Parathyroid adenoma (tissue), 2 donors: ENCODE measurements at regions not wholly inside any gene's neighbourhood (a gene's known extent, or its start where the extent isn't known, plus 50 kb on each side); places are given as distances from the start of the nearest gene placed in this dataset.

ENCODE experiments used
- H2AFZ ChIP-seq: fragments of 300-600 bp; sonication (generic); one replicate; pipeline ENCODE4 v1.7.0; 2017; ENCODE audit warnings: antibody characterized with exemption, mild to moderate bottlenecking
- H3K27ac ChIP-seq: fragments of 300-600 bp; sonication (generic); one replicate; pipeline ENCODE4 v1.7.0; 2017
- H3K27me3 ChIP-seq: fragments of 300-600 bp; sonication (generic); one replicate; pipeline ENCODE4 v1.7.0; 2017; ENCODE audit warnings: low read length; ENCODE audit not compliant: control insufficient read depth, insufficient read depth
- H3K36me3 ChIP-seq: fragments of 300-600 bp; sonication (generic); one replicate; pipeline ENCODE4 v1.7.0; 2017; ENCODE audit warnings: low read length; ENCODE audit not compliant: control insufficient read depth, insufficient read depth
- H3K4me1 ChIP-seq: fragments of 300-600 bp; sonication (generic); one replicate; pipeline ENCODE4 v1.7.0; 2017; ENCODE audit warnings: control low read depth
- H3K4me2 ChIP-seq: fragments of 300-600 bp; sonication (generic); one replicate; pipeline ENCODE4 v1.7.0; 2017; ENCODE audit warnings: low read length
- H3K4me3 ChIP-seq: fragments of 300-600 bp; sonication (generic); one replicate; pipeline ENCODE4 v1.7.0; 2017; ENCODE audit warnings: low read depth, low read length
- H3K79me2 ChIP-seq: fragments of 300-600 bp; sonication (generic); one replicate; pipeline ENCODE4 v1.7.0; 2017; ENCODE audit warnings: control low read depth
- H3K9ac ChIP-seq: fragments of 300-600 bp; sonication (generic); one replicate; pipeline ENCODE4 v1.7.0; 2017; ENCODE audit warnings: mild to moderate bottlenecking
- H3K9me3 ChIP-seq: fragments of 300-600 bp; sonication (generic); one replicate; pipeline ENCODE4 v1.7.0; 2017; ENCODE audit warnings: low read length; ENCODE audit not compliant: control insufficient read depth
- CTCF ChIP-seq: fragments of 300-600 bp; sonication (generic); IDR thresholded peaks from one replicate; pipeline ENCODE4 v1.7.0; 2017; ENCODE audit warnings: antibody characterized with exemption, mild to moderate bottlenecking
- donor health status: primary hyperparathyroidism.

DNA sequence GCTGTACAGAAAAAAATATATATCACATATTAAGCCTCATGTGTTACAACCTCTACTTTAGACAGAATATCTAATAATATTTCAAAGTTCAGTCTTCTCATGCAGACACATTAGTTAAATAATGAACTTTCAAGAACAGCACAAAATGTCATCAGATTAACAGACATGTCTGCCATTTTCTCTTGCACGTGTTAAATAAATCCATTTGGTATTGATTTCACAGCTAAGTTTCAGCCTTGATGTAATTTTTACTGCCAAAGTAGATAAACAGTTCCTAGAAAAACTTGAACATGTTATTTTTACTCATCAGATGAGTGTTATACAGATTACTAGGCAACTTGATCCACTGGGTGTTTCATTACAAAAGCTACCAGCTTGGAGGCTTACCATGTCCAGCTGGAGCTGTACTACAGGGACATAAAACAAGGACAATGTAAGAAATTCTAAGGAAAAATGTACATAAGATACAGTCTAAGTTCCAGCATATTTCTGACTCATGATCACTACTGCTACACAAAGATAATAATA is 290.7 kb upstream of the DDX18 start:
- H2AFZ ChIP-seq, result no peak overlapping the region
- H3K4me3 ChIP-seq, result no peak overlapping the region
- no peak for TF ChIP-seq CTCF
- no peak overlapping the region for H3K4me2 ChIP-seq
- H3K9me3 ChIP-seq, result no peaks in the 10 kb centered on the region
- H3K27me3 ChIP-seq, result no peaks in the 10 kb centered on the region
- no peak overlapping the region for H3K9ac ChIP-seq
- H3K79me2 ChIP-seq, result no peaks in the 10 kb centered on the region
- no peaks in the 10 kb centered on the region for H3K36me3 ChIP-seq
- no peak overlapping the region for H3K27ac ChIP-seq
- no peaks in the 10 kb centered on the region for H3K4me1 ChIP-seq

DNA sequence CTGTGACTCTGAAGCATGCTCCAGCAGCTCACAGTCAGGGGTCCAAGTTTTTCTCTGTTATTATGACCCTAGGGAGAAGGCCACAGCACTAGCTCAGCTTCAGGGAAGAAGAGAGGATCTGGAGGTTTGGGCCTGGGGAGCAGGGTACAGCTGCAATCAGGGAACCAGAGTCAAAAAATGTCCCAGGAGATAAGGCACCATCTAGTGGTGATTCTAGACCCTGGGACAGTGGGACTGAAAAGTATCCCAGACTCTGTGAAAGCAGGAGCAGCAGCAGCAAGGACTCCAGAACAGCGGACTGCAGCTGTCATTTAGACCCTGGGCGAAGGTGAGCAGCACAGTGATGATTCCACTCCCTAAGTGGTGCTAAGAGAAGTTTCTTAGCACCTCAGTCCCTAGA is 278.4 kb upstream of the DDX18 start:
- Histone ChIP-seq H3K27me3 (no peaks in the 10 kb centered on the region), H3K27ac (no peak overlapping the region), H3K4me3 (no peak overlapping the region), H2AFZ (no peak overlapping the region), H3K4me2 (no peak overlapping the region), H3K36me3 (no peaks in the 10 kb centered on the region), H3K4me1 (no peaks in the 10 kb centered on the region), H3K9ac (no peak overlapping the region), H3K79me2 (no peaks in the 10 kb centered on the region), H3K9me3 (peaks cover 3% of the 10 kb centered on the region)
- no peak for TF ChIP-seq CTCF

GRCh38 chr2:117537032-117537431 is 277.5 kb upstream of the DDX18 start:
- peaks cover 1% of the 10 kb centered on the region for H3K9me3 ChIP-seq
- no peak for TF ChIP-seq CTCF

DNA sequence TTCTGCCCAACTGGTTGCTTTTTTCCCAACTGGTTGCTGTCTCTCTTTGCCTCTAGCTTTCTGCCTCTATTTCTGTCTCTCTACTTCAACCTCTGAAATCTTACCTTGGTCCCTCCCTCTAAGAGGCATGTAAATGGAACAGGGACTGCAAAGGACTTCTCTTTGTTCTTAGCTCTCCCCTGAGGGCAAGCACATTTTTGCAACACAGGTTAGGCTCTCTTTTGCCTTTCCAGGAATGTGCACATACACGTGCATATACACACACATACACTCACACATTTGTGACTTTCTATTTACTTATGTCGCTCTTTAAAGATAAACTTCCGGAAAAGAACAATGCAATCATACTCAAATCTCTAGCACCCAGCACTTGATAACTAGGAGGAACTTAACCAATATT is 262.6 kb upstream of the DDX18 start:
- Histone ChIP-seq H3K9me3 (no peaks in the 10 kb centered on the region), H3K27me3 (no peaks in the 10 kb centered on the region), H3K4me3 (no peak overlapping the region), H3K4me2 (no peak overlapping the region), H3K9ac (no peak overlapping the region), H3K36me3 (no peaks in the 10 kb centered on the region), H3K79me2 (no peaks in the 10 kb centered on the region), H2AFZ (no peak overlapping the region), H3K4me1 (no peaks in the 10 kb centered on the region), H3K27ac (no peak overlapping the region)
- TF ChIP-seq CTCF, result no peak

More at GRCh38 chr2:117537032-117537431, 277.5 kb upstream of the DDX18 start:
- H3K4me2 ChIP-seq, result no peak overlapping the region
- no peaks in the 10 kb centered on the region for H3K79me2 ChIP-seq
- no peak overlapping the region for H3K27ac ChIP-seq
- no peaks in the 10 kb centered on the region for H3K4me1 ChIP-seq
- H2AFZ ChIP-seq, result no peak overlapping the region
- H3K36me3 ChIP-seq, result no peaks in the 10 kb centered on the region
- H3K4me3 ChIP-seq, result no peak overlapping the region
- no peak overlapping the region for H3K9ac ChIP-seq
- no peaks in the 10 kb centered on the region for H3K27me3 ChIP-seq

DNA sequence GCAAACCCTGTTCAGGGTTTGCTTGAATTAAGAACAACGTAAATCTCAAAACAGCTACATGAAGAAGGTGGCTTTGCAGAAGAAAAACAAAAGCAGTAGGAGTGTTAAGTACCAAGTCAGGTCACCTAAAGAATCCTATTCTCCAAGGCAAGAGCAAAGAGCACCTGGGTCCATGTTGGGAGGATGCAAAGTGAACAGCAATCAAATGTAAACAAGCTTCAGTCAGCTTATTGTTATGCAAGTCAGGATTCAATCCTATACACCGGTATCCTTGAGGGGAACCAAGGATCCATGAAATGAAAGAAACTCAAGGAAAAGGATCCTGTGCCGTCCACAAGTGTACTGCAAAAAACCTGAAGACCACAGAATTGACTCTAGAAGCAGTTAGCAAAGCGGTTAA is 261.0 kb upstream of the DDX18 start:
- Histone ChIP-seq H3K4me3 (no peak overlapping the region), H3K79me2 (no peaks in the 10 kb centered on the region), H3K36me3 (no peaks in the 10 kb centered on the region), H3K27me3 (no peaks in the 10 kb centered on the region), H3K27ac (no peak overlapping the region), H3K4me1 (no peaks in the 10 kb centered on the region), H3K9me3 (no peaks in the 10 kb centered on the region), H3K9ac (no peak overlapping the region), H2AFZ (no peak overlapping the region), H3K4me2 (no peak overlapping the region)
- no peak for TF ChIP-seq CTCF
